ENCODE measurements at regions not wholly inside any gene's neighbourhood (a gene's known extent, or its start where the extent isn't known, plus 50 kb on each side); places are given as distances from the start of the nearest gene placed in this dataset.

GRCh38 chr21:32216293-32216692 is 62.6 kb downstream of the MIS18A start:
- no peak overlapping the region for H3K4me2 ChIP-seq (ENCODE audit: control insufficient read depth, extremely low read depth, insufficient read depth, low read depth, low read length)
- H3K27me3 ChIP-seq (ENCODE audit: control insufficient read depth, extremely low read depth, insufficient read depth, low read length), result no peaks in the 10 kb centered on the region
- H3K4me1 ChIP-seq (ENCODE audit: control insufficient read depth, extremely low read depth, insufficient read depth, low read length), result no peaks in the 10 kb centered on the region
- H4K20me1 ChIP-seq (ENCODE audit: control insufficient read depth, extremely low read depth, insufficient read depth, low read length), result no peaks in the 10 kb centered on the region
- no peak for TF ChIP-seq EZH2 (IDR thresholded peaks at IDR 0.05; ENCODE audit: low read length)
- TF ChIP-seq CTCF (optimal IDR thresholded peaks at IDR 0.05 in 1 of 3, IDR thresholded peaks at IDR 0.05 in 1 of 3, conservative IDR thresholded peaks at IDR 0.05 in 1 of 3; ENCODE audit: extremely low read depth in 1 of 3, insufficient read depth in 2 of 3, low read length in 3 of 3), result no peak
- FAIRE-seq, result no peak
- no peaks in the 10 kb centered on the region for H3K9me3 ChIP-seq (ENCODE audit: control insufficient read depth, low read depth, low read length)
- no peak overlapping the region for H3K9ac ChIP-seq (ENCODE audit: control insufficient read depth, extremely low read depth, insufficient read depth, low read length)
- H3K9me1 ChIP-seq (ENCODE audit: control insufficient read depth, extremely low read depth, insufficient read depth, low read length), result no peaks in the 10 kb centered on the region
- no peak overlapping the region for H3K4me3 ChIP-seq (ENCODE audit: control insufficient read depth in 2 of 3, extremely low read depth in 1 of 3, insufficient read depth in 2 of 3, low read depth in 1 of 3, low read length in 3 of 3)
- H3K27ac ChIP-seq (ENCODE audit: control insufficient read depth, insufficient read depth, low read length), result no peak overlapping the region
- DNase-seq (ENCODE audit: low read depth, low spot score), result no peak
- no peaks in the 10 kb centered on the region for H3K36me3 ChIP-seq (ENCODE audit: control insufficient read depth in 2 of 2, extremely low read depth in 1 of 2, insufficient read depth in 2 of 2, low read length in 2 of 2)
- no peaks in the 10 kb centered on the region for H3K79me2 ChIP-seq (ENCODE audit: control insufficient read depth, insufficient read depth, low read length)
- dilution Hi-C loops (cut with MboI; ENCODE audit: extremely low pct_ligation_motif_present, low sequenced_read_pairs), result no loop called here
- H2AFZ ChIP-seq (ENCODE audit: control insufficient read depth, low read length), result no peak overlapping the region

GRCh38 chr21:32215306-32215685 is 63.6 kb downstream of the MIS18A start:
- H3K9me3 ChIP-seq (ENCODE audit: control insufficient read depth, low read depth, low read length), result no peaks in the 10 kb centered on the region
- no peaks in the 10 kb centered on the region for H3K79me2 ChIP-seq (ENCODE audit: control insufficient read depth, insufficient read depth, low read length)
- H4K20me1 ChIP-seq (ENCODE audit: control insufficient read depth, extremely low read depth, insufficient read depth, low read length), result no peaks in the 10 kb centered on the region
- no peak overlapping the region for H3K4me2 ChIP-seq (ENCODE audit: control insufficient read depth, extremely low read depth, insufficient read depth, low read depth, low read length)
- dilution Hi-C loops (cut with MboI; ENCODE audit: extremely low pct_ligation_motif_present, low sequenced_read_pairs), result no loop called here
- DNase-seq (ENCODE audit: low read depth, low spot score), result no peak
- TF ChIP-seq EZH2 (IDR thresholded peaks at IDR 0.05; ENCODE audit: low read length), result no peak
- H3K27ac ChIP-seq (ENCODE audit: control insufficient read depth, insufficient read depth, low read length), result no peak overlapping the region
- no peaks in the 10 kb centered on the region for H3K36me3 ChIP-seq (ENCODE audit: control insufficient read depth in 2 of 2, extremely low read depth in 1 of 2, insufficient read depth in 2 of 2, low read length in 2 of 2)
- no peak overlapping the region for H2AFZ ChIP-seq (ENCODE audit: control insufficient read depth, low read length)
- FAIRE-seq, result no peak
- H3K4me1 ChIP-seq (ENCODE audit: control insufficient read depth, extremely low read depth, insufficient read depth, low read length), result no peaks in the 10 kb centered on the region
- no peak overlapping the region for H3K4me3 ChIP-seq (ENCODE audit: control insufficient read depth in 2 of 3, extremely low read depth in 1 of 3, insufficient read depth in 2 of 3, low read depth in 1 of 3, low read length in 3 of 3)
- no peaks in the 10 kb centered on the region for H3K9me1 ChIP-seq (ENCODE audit: control insufficient read depth, extremely low read depth, insufficient read depth, low read length)
- H3K27me3 ChIP-seq (ENCODE audit: control insufficient read depth, extremely low read depth, insufficient read depth, low read length), result no peaks in the 10 kb centered on the region
- H3K9ac ChIP-seq (ENCODE audit: control insufficient read depth, extremely low read depth, insufficient read depth, low read length), result no peak overlapping the region

- TF ChIP-seq CTCF (optimal IDR thresholded peaks at IDR 0.05 in 1 of 3, IDR thresholded peaks at IDR 0.05 in 1 of 3, conservative IDR thresholded peaks at IDR 0.05 in 1 of 3; ENCODE audit: extremely low read depth in 1 of 3, insufficient read depth in 2 of 3, low read length in 3 of 3) (no peak), EZH2 (IDR thresholded peaks at IDR 0.05; ENCODE audit: low read length) (no peak)
- Histone ChIP-seq H3K4me1 (ENCODE audit: control insufficient read depth, extremely low read depth, insufficient read depth, low read length) (no peaks in the 10 kb centered on the region), H3K36me3 (ENCODE audit: control insufficient read depth in 2 of 2, extremely low read depth in 1 of 2, insufficient read depth in 2 of 2, low read length in 2 of 2) (no peaks in the 10 kb centered on the region), H3K9ac (ENCODE audit: control insufficient read depth, extremely low read depth, insufficient read depth, low read length) (no peak overlapping the region), H3K9me3 (ENCODE audit: control insufficient read depth, low read depth, low read length) (no peaks in the 10 kb centered on the region), H4K20me1 (ENCODE audit: control insufficient read depth, extremely low read depth, insufficient read depth, low read length) (no peaks in the 10 kb centered on the region), H2AFZ (ENCODE audit: control insufficient read depth, low read length) (no peak overlapping the region), H3K4me3 (ENCODE audit: control insufficient read depth in 2 of 3, extremely low read depth in 1 of 3, insufficient read depth in 2 of 3, low read depth in 1 of 3, low read length in 3 of 3) (no peak overlapping the region), H3K27me3 (ENCODE audit: control insufficient read depth, extremely low read depth, insufficient read depth, low read length) (no peaks in the 10 kb centered on the region), H3K27ac (ENCODE audit: control insufficient read depth, insufficient read depth, low read length) (no peak overlapping the region), H3K4me2 (ENCODE audit: control insufficient read depth, extremely low read depth, insufficient read depth, low read depth, low read length) (no peak overlapping the region), H3K9me1 (ENCODE audit: control insufficient read depth, extremely low read depth, insufficient read depth, low read length) (no peaks in the 10 kb centered on the region), H3K79me2 (ENCODE audit: control insufficient read depth, insufficient read depth, low read length) (no peaks in the 10 kb centered on the region)
- FAIRE-seq (no peak), DNase-seq (ENCODE audit: low read depth, low spot score) (no peak)
- dilution Hi-C loops (cut with MboI; ENCODE audit: extremely low pct_ligation_motif_present, low sequenced_read_pairs), result no loop called here
Observed at GRCh38 chr21:32214654-32215305, 64.1 kb downstream of the MIS18A start.

All from keratinocyte (primary cell).